C4-2B (cell line): ENCODE measurements at regions not wholly inside any gene's neighbourhood (a gene's known extent, or its start where the extent isn't known, plus 50 kb on each side); places are given as distances from the start of the nearest gene placed in this dataset.

Experiments used
- H3K27ac ChIP-seq: fragments of 450-650 bp; 2 replicates; pipeline ENCODE4 v1.5.1; 2017
- CTCF ChIP-seq: fragments of 450-650 bp; conservative IDR thresholded peaks from 2 replicates; pipeline ENCODE4 v1.5.1; 2017; ENCODE audit warnings: mild to moderate bottlenecking
- ZFX ChIP-seq: fragments of 450-650 bp; IDR thresholded peaks from 2 replicates; pipeline ENCODE4 v1.6.1; 2017

GRCh38 chr22:49417833-49418232 is 409.8 kb downstream of the BRD1 start:
- H3K27ac ChIP-seq, result no peak overlapping the region
- TF ChIP-seq CTCF (no peak), ZFX (no peak)

DNA sequence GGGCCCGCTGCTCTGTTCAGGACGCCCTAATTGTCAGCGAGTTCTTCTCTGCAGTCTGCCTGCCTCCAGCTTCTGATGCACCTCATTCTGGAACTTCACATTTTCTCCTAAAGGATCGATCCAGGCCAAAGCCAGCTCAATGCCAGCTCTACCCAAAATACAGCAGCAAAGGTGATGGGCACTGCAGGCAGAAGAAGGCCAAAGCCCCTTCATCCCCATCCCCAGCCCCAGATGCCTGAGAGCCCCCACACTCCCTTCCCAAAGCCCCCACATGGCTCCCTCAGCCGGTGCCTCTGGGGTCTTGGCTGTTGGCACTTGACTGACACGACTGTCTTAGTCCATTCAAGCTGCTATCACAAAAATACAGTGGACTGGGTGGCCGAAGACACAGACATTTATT is 410.3 kb downstream of the BRD1 start:
- TF ChIP-seq CTCF (no peak), ZFX (no peak)
- no peak overlapping the region for H3K27ac ChIP-seq

DNA sequence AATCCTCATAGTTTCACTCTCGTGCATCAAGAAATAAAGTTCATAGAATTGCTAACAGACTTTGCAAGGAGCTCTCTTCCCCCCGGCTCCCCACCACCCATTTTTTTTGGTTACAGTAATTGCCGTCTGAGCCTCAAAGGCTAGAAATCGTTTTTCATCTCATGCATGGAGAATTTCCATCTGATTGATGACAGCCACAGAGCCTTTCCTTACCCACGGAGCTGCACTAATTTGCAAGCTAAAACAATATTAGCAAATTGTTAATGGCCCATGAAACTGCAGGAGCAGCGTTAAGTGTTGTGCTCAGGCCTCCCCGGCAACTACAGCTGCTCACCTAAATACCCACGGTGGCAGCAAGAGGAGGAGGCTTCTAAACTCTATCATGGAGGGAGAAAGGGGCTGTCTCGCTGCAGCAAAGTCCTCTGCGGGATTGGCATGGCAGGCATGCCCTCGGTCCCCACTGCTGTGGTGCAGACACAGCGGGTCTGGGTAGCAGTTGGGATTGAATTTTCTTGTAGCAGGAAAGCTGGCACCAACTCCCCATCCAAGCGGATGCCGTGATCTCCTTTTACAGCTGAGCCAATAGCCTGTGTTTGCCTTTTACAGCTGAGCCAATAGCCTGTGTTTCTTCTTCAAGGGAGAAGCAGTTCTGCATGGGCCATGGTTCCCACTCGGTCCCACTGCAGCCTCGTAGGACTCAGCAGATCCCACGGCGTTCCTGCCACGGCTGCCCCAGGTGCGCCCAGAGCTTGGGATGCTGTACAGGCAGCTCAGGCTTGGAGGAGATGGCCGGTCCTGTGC is 412.3 kb downstream of the BRD1 start:
- H3K27ac ChIP-seq, result no peak overlapping the region
- TF ChIP-seq CTCF (no peak), ZFX (no peak)

GRCh38 chr22:49413551-49413950 is 414.1 kb downstream of the BRD1 start:
- no peak overlapping the region for H3K27ac ChIP-seq
- TF ChIP-seq CTCF (no peak), ZFX (no peak)

GRCh38 chr22:49413146-49413545 is 414.5 kb downstream of the BRD1 start:
- TF ChIP-seq ZFX (no peak), CTCF (no peak)
- no peak overlapping the region for H3K27ac ChIP-seq

DNA sequence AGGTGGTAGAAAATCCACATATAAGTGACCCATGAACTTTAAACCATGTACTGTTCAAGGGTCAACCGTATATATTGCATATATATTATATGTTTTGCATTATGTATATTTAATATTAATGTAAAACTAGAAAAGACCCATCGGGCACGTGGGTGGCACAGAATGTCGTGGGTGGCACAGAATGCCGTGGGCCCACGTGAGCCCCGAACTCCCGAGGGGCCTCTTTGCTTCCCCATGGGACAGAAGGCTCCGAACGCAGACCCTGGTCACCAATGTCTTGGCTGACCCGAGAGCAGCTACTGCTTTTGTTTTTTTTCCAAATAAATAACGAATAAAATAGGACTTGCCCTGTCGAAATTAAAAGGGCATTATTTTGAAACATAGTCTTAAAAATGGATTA is 415.4 kb downstream of the BRD1 start:
- TF ChIP-seq ZFX (no peak), CTCF (no peak)
- H3K27ac ChIP-seq, result no peak overlapping the region

- no peak overlapping the region for H3K27ac ChIP-seq
- TF ChIP-seq CTCF, result no peak
- no peak for TF ChIP-seq ZFX
Observed at GRCh38 chr22:49411236-49411635, 416.4 kb downstream of the BRD1 start.
